HEK293 (cell line): ENCODE measurements at regions not wholly inside any gene's neighbourhood (a gene's known extent, or its start where the extent isn't known, plus 50 kb on each side); places are given as distances from the start of the nearest gene placed in this dataset.

Experiments used
- CTCF ChIA-PET: fragments of 350-600 bp; formaldehyde crosslinking; extraction: SDS; loops from one replicate; lab custom pipeline; 2021; ENCODE audit warnings: antibody characterized with exemption; lab: Yijun Ruan, JAX
- POLR2A ChIA-PET: fragments of 300-600 bp; formaldehyde crosslinking; extraction: SDS; loops from one replicate; lab custom pipeline; 2020; ENCODE audit warnings: antibody characterized with exemption, inconsistent platforms; lab: Yijun Ruan, JAX
- H3K27ac ChIP-seq: fragments of 200-500 bp; sonication (Bioruptor generic); 2 replicates; pipeline ENCODE4 v1.5.1; 2014; ENCODE audit warnings: low read depth, low read length, control low read depth, inconsistent platforms; ENCODE audit errors: extremely low read depth
- H3K36me3 ChIP-seq, 2 experiments: fragments of 200-500 bp in 1 of 2; sonication (Bioruptor generic) in 1 of 2; 1 replicate in 1 of 2; 2 replicates in 1 of 2; pipeline ENCODE4 v1.5.1; 2014 to 2017; ENCODE audit warnings: inconsistent platforms in 2 of 2, low read length in 2 of 2; ENCODE audit not compliant: control insufficient read depth in 2 of 2, insufficient read depth in 1 of 2
- H3K4me1 ChIP-seq: fragments of 200-500 bp; sonication (Bioruptor generic); 2 replicates; pipeline ENCODE4 v1.5.1; 2014; ENCODE audit warnings: mild to moderate bottlenecking, low read length, inconsistent platforms; ENCODE audit not compliant: control insufficient read depth, insufficient read depth
- H3K4me3 ChIP-seq: 2 replicates; pipeline ENCODE4 v1.5.1; 2011; ENCODE audit warnings: low read depth, mild to moderate bottlenecking, control low read depth, low read length, moderate library complexity
- H3K9me3 ChIP-seq: fragments of 200-500 bp; sonication (Bioruptor generic); 2 replicates; pipeline ENCODE4 v1.5.1; 2014; ENCODE audit warnings: low read depth, low read length, inconsistent platforms; ENCODE audit not compliant: control insufficient read depth, insufficient read depth
- OSR2 ChIP-seq: fragments of 450-650 bp; formaldehyde crosslinking; IDR thresholded peaks from 2 replicates; pipeline ENCODE4 v1.5.1; 2016; ENCODE audit warnings: missing biosample characterization, missing genetic modification characterization
- SP7 ChIP-seq: fragments of 450-650 bp; formaldehyde crosslinking; IDR thresholded peaks from 2 replicates; pipeline ENCODE4 v1.5.1; 2016; ENCODE audit warnings: missing biosample characterization, missing genetic modification characterization
- ZBTB17 ChIP-seq: fragments of 450-650 bp; formaldehyde crosslinking; IDR thresholded peaks from 2 replicates; pipeline ENCODE4 v1.5.1; 2016; ENCODE audit warnings: missing biosample characterization, missing genetic modification characterization
- ZNF121 ChIP-seq: fragments of 450-650 bp; formaldehyde crosslinking; IDR thresholded peaks from 2 replicates; pipeline ENCODE4 v1.5.1; 2016; ENCODE audit warnings: missing biosample characterization, missing genetic modification characterization
- ZNF184 ChIP-seq: fragments of 450-650 bp; IDR thresholded peaks from 2 replicates; pipeline ENCODE4 v1.5.1; 2018; ENCODE audit warnings: missing biosample characterization, mild to moderate bottlenecking, missing genetic modification characterization
- ZNF214 ChIP-seq: fragments of 450-650 bp; formaldehyde crosslinking; IDR thresholded peaks from 2 replicates; pipeline ENCODE4 v1.5.1; 2017; ENCODE audit warnings: missing biosample characterization, mild to moderate bottlenecking, missing genetic modification characterization, borderline replicate concordance
- ZNF23 ChIP-seq: fragments of 450-650 bp; formaldehyde crosslinking; IDR thresholded peaks from 2 replicates; pipeline ENCODE4 v1.5.1; 2016; ENCODE audit warnings: missing biosample characterization, missing genetic modification characterization, borderline replicate concordance
- ZNF302 ChIP-seq: fragments of 450-650 bp; formaldehyde crosslinking; IDR thresholded peaks from 2 replicates; pipeline ENCODE4 v1.5.1; 2016; ENCODE audit warnings: missing biosample characterization, missing genetic modification characterization, low read depth
- ZNF513 ChIP-seq: fragments of 450-650 bp; IDR thresholded peaks from 2 replicates; pipeline ENCODE4 v1.5.1; 2018; ENCODE audit warnings: missing biosample characterization, missing genetic modification characterization
- ZNF529 ChIP-seq: fragments of 450-650 bp; formaldehyde crosslinking; IDR thresholded peaks from 2 replicates; pipeline ENCODE4 v1.5.1; 2017; ENCODE audit warnings: missing genetic modification characterization, missing biosample characterization; ENCODE audit not compliant: insufficient replicate concordance
- ZNF600 ChIP-seq: fragments of 450-650 bp; formaldehyde crosslinking; IDR thresholded peaks from 2 replicates; pipeline ENCODE4 v1.5.1; 2016; ENCODE audit warnings: missing biosample characterization, missing genetic modification characterization
- ZNF610 ChIP-seq: fragments of 450-650 bp; formaldehyde crosslinking; IDR thresholded peaks from 2 replicates; pipeline ENCODE4 v1.5.1; 2016; ENCODE audit warnings: missing biosample characterization, missing genetic modification characterization, borderline replicate concordance
- ZNF621 ChIP-seq: fragments of 450-650 bp; formaldehyde crosslinking; IDR thresholded peaks from 2 replicates; pipeline ENCODE4 v1.5.1; 2017; ENCODE audit warnings: missing biosample characterization, missing genetic modification characterization
- ZNF692 ChIP-seq: fragments of 450-650 bp; formaldehyde crosslinking; IDR thresholded peaks from 2 replicates; pipeline ENCODE4 v1.5.1; 2016; ENCODE audit warnings: missing biosample characterization, missing genetic modification characterization
- ZSCAN23 ChIP-seq: fragments of 450-650 bp; formaldehyde crosslinking; IDR thresholded peaks from 2 replicates; pipeline ENCODE4 v1.5.1; 2016; ENCODE audit warnings: missing biosample characterization, missing genetic modification characterization
- TF ChIP-seq, protein P1 (sequence below): fragments of 450-650 bp; formaldehyde crosslinking; IDR thresholded peaks from 2 replicates; pipeline ENCODE4 v1.5.1; 2017; ENCODE audit warnings: missing biosample characterization, missing genetic modification characterization
- TF ChIP-seq, protein P2 (sequence below): fragments of 450-650 bp; formaldehyde crosslinking; IDR thresholded peaks from 2 replicates; pipeline ENCODE4 v1.5.1; 2016; ENCODE audit warnings: missing biosample characterization, missing genetic modification characterization
- TF ChIP-seq, protein P3 (sequence below): fragments of 450-650 bp; formaldehyde crosslinking; IDR thresholded peaks from 2 replicates; pipeline ENCODE4 v1.5.1; 2016; ENCODE audit warnings: missing biosample characterization, missing genetic modification characterization, low read depth

DNA sequence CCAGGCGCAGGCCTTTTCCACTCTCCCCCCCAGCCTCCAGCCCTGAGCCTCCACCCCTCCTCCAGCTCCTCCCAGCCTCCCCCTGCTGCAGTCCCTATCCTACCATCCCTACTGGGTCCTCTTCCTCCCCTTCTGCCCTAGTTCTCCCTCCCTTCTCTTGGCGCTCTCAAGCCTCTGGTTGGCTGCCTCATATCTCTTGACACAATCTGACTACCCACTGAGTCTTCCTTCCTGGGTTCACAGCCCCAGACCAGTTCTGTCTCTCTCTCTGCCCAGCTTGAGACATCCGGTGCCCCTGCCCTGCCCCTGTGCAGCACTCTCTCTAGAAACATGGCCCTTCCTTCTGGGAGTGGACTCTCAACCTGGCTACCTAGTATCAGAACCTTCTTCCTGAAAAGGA is 76.2 kb downstream of the TSPAN17 start:
- no peak overlapping the region for H3K27ac ChIP-seq
- no peak for TF ChIP-seq ZNF23 (tag by site-specific recombination)
- TF ChIP-seq, protein P1, sequence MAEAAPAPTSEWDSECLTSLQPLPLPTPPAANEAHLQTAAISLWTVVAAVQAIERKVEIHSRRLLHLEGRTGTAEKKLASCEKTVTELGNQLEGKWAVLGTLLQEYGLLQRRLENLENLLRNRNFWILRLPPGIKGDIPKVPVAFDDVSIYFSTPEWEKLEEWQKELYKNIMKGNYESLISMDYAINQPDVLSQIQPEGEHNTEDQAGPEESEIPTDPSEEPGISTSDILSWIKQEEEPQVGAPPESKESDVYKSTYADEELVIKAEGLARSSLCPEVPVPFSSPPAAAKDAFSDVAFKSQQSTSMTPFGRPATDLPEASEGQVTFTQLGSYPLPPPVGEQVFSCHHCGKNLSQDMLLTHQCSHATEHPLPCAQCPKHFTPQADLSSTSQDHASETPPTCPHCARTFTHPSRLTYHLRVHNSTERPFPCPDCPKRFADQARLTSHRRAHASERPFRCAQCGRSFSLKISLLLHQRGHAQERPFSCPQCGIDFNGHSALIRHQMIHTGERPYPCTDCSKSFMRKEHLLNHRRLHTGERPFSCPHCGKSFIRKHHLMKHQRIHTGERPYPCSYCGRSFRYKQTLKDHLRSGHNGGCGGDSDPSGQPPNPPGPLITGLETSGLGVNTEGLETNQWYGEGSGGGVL = peak; percentile 59
- ChIA-PET CTCF (no interaction called here), POLR2A (no interaction called here)
- no peaks in the 10 kb centered on the region for H3K4me1 ChIP-seq
- H3K36me3 ChIP-seq = no peaks in the 10 kb centered on the region
- H3K4me3 ChIP-seq = no peak overlapping the region
- no peaks in the 10 kb centered on the region for H3K9me3 ChIP-seq

GRCh38 chr5:176724472-176724871 is 77.2 kb downstream of the TSPAN17 start:
- ChIA-PET POLR2A (no interaction called here), CTCF (no interaction called here)
- Histone ChIP-seq H3K9me3 (no peaks in the 10 kb centered on the region), H3K36me3 (no peaks in the 10 kb centered on the region), H3K27ac (no peak overlapping the region), H3K4me3 (no peak overlapping the region), H3K4me1 (no peaks in the 10 kb centered on the region)
- TF ChIP-seq ZNF214 = no peak
- no peak for TF ChIP-seq ZNF610
- TF ChIP-seq ZBTB17 = peak; percentile 79

DNA sequence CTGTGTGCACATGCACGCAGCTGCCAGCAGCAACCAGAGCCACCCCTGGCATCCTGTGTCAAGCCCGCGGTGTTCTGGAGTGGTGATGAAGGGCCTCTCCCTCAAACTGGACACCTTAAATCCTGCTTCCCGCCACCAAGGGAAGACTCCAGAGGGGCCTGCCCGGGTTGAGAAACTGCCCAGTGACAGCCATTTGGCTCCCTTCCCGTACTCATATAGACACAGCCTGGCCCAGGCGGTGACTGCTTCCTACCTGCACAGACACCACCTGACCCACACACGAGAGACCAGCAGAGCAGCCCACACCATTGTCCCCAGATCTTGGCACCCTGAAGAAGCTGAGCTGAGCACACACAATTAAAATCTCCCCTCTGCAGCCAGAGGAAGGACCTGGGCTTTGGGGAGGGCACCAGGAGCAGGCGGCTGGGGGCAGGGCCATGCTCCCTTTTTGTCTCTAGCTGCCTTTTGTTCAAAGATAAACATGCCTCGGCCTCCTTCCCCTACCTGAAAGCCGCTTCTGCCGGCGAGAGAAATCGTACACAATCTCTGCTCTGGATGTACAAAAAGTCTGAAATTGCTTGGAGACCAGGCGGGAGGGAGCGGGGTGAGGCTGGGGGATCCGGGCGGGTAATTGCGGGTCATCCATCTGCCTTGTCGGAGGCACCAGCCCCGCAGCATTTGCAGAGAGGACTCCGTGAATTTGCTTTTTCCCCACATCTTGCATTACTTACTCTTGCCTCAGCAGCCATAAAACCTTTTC is 78.4 kb downstream of the TSPAN17 start:
- Histone ChIP-seq H3K9me3 (no peaks in the 10 kb centered on the region), H3K27ac (no peak overlapping the region), H3K4me3 (no peak overlapping the region), H3K36me3 (no peaks in the 10 kb centered on the region), H3K4me1 (no peaks in the 10 kb centered on the region)
- POLR2A ChIA-PET = no interaction called here
- CTCF ChIA-PET = no interaction called here
- TF ChIP-seq ZSCAN23 (tag by site-specific recombination) (no peak), ZNF529 (tag by site-specific recombination) (no peak), ZNF184 (tag by site-specific recombination) (no peak), ZNF302 (tag by site-specific recombination) (no peak), ZNF692 (tag by site-specific recombination) (no peak), OSR2 (tag by site-specific recombination) (no peak), ZNF621 (tag by site-specific recombination) (no peak), SP7 (tag by site-specific recombination) (no peak), ZNF121 (tag by site-specific recombination) (no peak), ZNF600 (no peak), ZNF513 (tag by site-specific recombination) (no peak)
- TF ChIP-seq, protein P2, sequence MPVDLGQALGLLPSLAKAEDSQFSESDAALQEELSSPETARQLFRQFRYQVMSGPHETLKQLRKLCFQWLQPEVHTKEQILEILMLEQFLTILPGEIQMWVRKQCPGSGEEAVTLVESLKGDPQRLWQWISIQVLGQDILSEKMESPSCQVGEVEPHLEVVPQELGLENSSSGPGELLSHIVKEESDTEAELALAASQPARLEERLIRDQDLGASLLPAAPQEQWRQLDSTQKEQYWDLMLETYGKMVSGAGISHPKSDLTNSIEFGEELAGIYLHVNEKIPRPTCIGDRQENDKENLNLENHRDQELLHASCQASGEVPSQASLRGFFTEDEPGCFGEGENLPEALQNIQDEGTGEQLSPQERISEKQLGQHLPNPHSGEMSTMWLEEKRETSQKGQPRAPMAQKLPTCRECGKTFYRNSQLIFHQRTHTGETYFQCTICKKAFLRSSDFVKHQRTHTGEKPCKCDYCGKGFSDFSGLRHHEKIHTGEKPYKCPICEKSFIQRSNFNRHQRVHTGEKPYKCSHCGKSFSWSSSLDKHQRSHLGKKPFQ (tag by site-specific recombination) = no peak
- TF ChIP-seq, protein P3, sequence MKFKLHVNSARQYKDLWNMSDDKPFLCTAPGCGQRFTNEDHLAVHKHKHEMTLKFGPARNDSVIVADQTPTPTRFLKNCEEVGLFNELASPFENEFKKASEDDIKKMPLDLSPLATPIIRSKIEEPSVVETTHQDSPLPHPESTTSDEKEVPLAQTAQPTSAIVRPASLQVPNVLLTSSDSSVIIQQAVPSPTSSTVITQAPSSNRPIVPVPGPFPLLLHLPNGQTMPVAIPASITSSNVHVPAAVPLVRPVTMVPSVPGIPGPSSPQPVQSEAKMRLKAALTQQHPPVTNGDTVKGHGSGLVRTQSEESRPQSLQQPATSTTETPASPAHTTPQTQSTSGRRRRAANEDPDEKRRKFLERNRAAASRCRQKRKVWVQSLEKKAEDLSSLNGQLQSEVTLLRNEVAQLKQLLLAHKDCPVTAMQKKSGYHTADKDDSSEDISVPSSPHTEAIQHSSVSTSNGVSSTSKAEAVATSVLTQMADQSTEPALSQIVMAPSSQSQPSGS (tag by site-specific recombination) = no peak
